HG03159 (cell line): ENCODE measurements at regions not wholly inside any gene's neighbourhood (a gene's known extent, or its start where the extent isn't known, plus 50 kb on each side); places are given as distances from the start of the nearest gene placed in this dataset.
"Not testable (repeated sequence)": the region's sequence is repeated elsewhere in the genome, so short reads cannot be mapped to it uniquely, and the experiment has no call there.

ENCODE experiments used
- ATAC-seq: cut with Tn5 transposase; IDR thresholded peaks from one replicate; pipeline ENCODE4 v1.9.1; 2021; ENCODE audit warnings: mild to moderate bottlenecking, moderate library complexity; ENCODE audit not compliant: unreplicated experiment

DNA sequence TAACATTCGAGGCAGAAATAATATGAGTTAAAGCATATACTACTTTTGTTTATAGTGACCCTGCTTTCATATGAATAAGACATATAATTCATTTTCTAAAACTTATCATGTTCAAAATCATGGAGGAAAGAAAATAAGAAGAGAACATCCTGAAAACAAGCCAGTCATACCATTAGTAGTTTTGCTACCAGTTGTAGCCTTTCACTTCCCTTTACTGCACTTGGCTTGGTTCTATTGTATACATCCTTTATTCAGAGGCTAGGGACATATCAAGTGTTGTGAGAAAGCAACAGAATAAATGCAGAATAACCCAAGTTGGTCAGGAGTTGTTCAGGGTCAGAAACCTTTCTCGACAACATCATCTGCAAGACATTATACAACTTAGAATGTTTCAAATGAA, 598.7 kb downstream of the SOX5 start:
- peak; percentile 98 for ATAC-seq

DNA sequence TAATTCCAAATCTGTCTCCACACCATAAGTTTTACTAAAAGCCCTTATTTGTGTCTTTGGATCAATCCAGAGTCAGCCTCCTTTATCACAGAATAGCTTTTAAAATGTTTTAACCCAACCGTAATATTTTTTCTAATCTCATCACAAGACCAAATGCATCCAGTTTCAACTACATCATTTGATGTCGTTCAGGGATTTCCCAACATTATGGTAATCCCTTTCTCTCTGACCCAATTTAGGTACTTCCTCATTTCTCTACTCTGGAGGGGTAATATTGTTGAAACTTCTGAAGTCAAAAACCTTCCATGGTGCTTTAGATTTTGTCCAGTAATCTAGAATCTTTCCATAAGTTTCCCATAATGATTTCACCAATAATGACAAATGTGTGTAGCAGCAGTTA, 596.8 kb downstream of the SOX5 start:
- no peak for ATAC-seq

DNA sequence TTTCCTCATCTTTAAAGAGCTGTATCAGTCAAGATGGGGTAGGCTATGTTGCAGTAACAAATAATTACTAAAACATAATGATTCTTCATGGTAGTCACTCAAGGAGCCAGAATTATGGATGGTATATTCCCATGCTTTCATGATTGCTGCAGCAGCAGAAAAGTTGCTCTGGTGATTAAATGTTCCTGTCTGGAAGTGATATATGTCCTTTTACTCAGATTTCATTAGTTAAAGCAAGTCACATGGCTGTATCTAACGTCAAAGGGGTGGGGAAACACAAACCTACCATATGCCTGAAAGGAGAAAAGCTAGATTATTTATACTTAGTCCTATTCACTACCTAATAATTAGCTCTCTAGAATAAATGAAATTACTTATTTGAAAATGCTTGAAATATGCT, 594.7 kb downstream of the SOX5 start:
- no peak for ATAC-seq

DNA sequence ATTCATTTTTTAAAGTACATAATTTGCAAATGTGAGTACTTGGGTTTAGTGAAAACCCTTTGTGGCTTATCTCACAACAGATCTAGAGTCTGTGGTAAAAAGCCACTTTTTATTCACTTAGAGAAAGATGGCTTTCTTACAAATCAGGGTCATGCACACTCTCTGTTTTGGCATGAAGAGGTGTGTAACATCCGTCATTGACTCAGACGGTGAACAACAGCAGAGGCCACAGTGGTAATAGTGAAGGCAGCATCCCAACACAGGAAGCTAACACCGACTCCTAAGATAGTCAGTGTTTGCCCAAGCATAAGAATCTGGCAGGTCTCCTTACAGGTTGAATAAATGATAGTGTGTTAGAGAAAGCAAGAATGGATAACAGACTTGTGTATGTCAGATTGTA, 593.0 kb downstream of the SOX5 start:
- ATAC-seq, result no peak

DNA sequence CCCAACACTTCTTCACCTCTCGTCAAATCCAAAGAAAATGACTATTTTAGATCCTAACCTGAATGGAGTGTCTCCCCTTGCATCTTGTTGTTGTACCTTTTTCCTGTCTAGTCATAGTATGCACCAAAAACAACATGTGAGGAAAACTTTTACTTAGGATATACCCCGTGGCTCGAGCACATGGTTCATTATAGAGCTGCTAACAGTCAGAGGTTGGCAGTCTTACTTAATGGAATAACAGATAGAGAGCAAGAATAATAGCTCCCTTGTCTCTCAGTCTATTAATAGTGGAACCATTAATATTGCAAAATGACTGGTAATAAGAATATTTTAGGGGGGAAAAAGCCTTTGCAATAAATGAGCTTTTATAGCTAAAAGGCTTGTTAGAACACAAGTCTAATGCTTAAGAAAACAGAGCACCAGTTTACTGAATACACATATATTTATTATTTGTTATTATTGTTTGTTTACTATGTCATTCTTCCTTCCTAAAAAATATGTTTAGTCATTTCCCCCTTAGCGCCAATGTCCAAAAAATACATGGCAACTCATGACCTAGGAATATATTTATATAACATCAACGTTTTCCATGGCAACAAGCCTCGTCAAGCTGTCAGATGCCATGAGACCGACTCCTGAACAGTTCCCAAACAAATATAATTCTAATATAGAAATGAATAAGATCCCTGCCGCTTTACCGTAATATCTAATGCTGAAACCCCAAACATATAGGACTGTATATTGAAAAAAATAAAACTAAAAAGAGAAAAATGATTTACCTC, 592.4 kb downstream of the SOX5 start:
- no peak for ATAC-seq

DNA sequence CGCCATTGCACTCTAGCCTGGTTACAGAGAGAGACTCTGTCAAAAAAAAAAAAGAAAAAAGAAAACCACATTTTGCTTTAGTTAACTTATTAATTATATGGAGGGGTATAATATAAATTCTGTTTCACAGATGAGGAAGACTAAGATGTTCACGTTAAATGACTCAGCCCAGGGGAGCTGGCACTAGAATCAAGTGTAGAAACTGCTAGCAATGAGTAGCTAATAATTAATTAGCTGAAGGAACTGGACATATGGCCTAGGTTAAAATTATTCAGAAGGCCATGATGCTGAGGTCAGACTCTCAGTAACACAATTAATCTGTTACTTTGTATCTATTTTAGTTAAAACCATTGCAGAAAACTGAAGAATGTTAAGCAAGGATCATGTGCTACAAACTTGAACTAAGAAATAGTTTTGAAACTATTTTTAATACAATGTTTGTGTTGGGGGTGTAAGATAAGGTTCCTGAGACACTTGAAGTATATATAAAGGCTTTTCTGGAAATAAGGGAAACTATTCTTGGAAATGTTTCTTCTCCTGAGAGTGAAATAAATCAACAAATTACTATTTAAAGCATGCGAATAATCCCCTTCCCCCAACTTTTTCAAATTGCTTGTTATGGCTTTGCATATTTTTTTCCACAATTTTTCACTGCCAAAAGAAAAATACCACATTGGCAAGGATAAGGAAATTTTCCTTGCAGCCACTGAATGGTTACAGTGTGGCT, 589.3 kb downstream of the SOX5 start:
- ATAC-seq, result no peak

DNA sequence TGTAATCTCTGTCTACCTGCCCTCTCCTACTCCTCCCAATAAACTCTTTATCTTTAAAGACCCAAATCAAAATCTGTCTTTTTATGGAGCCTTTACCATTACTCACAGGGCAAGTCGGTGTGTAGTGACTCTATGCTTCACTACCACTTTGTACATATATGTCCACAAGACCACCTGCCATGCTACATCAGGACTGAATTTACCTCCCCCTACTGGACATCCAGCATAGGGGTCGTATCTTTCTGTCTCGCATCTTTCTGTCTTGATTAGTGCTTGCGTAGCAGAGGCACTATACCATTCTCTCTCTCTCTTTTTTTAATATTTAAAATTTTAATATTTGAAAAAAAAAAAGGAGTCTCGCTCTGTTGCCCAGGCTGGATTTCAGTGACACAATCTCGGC, 587.5 kb downstream of the SOX5 start:
- no peak for ATAC-seq

DNA sequence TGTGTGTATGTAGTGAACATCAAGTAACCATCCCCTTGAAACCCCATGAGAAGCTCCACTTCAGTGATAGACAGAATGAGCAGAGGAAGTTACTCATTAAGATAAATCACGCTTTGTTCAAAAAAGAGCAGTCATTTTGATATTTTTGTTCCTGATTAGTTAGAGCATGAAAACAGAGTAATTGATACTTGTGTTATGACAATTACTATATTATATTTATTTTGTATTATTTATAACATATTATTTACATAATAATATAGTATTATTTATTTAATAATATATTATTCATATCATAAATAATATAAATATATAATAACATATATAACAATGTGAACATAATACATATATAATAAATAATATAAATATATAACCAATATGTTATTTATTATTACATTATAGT, 580.9 kb downstream of the SOX5 start:
- no peak for ATAC-seq

DNA sequence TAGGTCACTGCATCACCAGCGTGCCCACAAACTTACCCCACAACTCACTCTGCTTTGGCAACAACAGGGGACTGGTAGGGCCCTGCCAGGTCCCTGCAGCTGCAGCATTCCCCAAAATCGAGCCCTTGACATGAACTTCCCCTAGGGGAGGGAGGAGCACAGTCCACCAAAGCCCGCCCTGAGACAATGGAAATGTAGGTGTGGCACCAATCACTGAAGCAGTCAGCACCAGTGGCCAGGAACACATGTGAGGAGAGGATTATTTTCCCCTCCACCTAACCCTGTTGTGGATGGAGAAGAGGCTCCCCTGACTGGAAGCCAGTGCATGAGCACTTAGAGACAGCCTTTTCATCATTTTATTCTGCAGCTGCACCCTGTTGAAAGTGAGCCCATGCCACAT, 573.8 kb downstream of the SOX5 start:
- no peak for ATAC-seq

DNA sequence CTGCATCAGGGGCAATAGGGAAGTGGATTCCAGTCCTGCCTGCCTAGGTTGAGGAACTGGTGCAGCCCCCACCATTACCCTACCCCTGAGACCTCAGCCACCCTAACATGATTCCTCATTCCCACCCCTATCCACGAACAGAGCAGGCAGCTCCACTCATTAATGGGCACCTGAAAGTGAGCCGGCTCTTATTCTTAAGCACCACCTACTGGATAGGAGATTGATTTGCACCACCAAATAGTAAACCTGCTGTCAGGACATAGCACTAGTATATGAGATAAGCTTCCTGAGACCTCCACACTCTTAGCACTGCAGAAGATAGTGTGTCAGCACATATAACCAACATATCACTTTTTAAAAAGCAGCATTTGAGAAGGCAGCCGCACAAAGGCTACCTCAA, 573.2 kb downstream of the SOX5 start:
- no peak for ATAC-seq

DNA sequence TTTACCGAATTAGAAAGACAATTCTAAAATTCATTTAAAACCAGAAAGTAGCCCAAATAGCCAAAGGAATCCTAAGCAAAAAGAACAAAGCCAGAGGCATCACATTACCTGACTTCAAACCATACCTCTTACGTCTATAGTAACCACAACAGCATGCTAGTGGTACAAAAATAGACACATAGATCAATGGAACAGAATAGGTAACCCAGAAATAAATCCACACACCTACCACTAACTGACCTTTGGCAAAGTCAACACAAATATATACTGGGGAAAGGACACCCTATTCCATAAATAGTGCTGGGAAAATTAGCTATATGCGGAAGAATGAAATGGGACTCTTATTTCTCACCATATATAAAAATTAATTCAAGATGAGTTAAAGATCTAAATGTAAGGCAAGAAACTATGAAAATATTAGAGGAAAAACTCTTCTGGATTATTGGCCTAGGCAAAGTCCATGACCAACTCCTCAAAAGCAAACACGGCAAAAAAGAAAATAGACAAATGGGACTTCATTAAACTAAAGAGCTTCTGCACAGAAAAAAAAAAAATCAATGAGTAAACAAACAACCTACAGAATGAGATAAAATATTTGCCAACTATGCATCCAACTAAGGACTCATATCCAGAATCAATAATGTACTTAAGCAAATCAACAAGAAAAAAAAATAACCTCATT, 568.9 kb downstream of the SOX5 start:
- ATAC-seq, result no peak

DNA sequence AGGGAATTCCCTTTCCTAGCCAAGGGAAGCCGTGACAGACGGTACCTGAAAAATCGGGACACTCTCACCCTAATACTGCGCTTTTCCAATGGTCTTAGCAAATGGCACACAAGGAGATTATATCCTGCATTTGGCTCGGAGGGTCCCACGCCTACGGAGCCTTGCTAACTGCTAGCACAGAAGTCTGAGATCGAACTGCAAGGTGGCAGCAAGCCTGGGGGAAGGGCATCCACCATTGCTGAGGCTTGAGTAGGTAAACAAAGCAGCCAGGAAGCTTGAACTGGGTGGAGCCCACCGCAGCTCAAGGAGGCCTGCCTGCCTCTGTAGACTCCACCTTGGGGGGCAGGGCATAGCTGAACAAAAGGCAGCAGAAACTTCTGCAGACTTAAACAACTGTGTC, 560.6 kb downstream of the SOX5 start:
- ATAC-seq, result not testable (repeated sequence)

DNA sequence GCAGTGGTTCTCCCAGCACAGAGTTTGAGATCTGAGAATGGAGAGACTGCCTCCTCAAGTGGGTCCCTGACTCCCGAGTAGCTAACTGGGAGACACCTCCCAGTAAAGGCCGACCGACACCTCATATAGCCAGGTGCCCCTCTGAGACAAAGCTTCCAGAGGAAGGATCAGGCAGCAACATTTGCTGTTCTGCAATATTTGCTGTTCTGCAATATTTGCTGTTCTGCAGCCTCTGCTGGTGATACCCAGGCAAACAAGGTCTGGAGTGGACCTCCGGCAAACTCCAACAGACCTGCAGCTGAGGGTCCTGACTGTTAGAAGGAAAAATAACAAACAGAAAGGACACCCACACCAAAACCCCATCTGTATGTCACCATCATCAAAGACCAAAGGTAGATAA, 560.2 kb downstream of the SOX5 start:
- ATAC-seq, result not testable (repeated sequence)

DNA sequence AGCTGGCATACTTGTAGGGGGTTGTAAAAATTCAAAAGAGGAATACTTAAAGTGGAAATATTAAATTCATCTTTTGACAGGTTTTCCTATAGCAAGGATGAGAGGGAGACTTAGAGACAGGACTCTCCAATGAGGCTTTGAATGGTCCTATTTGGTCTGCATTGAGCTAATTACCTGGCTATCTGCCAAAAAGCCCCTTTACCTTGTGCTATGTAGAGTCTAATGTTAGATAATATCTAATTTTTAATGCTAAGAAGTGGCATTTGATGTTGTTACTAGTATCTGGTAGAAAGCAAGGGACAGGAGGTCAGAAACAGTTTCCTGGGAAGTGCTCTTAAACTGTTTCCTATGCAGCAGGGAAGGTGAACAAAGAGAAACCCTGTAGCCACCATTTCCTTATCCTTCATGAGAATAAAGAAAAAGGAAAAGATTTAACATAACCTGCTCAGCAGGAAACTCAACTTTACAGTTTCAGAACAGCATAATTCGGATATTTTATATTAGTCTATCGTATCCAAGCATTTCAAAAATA, 550.0 kb downstream of the SOX5 start:
- ATAC-seq, result no peak

DNA sequence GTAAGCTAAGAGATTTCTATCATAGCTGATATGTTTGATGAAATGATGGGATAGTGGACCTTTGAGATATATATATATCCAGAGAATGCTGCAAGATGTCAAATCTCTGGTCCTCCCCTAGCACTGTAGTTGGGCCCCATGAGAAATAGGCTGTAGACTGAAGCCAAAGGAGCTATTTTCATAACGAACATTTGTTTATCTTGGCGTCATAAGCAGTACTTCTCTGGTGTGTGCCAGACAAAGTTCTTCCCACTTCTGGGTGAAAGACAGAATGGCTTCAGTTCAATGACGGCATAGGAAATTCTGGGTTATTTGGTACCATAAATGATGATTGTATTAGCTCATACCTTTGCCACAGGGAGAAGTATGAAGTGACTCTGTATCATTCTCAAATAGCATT, 534.3 kb downstream of the SOX5 start:
- ATAC-seq, result no peak

DNA sequence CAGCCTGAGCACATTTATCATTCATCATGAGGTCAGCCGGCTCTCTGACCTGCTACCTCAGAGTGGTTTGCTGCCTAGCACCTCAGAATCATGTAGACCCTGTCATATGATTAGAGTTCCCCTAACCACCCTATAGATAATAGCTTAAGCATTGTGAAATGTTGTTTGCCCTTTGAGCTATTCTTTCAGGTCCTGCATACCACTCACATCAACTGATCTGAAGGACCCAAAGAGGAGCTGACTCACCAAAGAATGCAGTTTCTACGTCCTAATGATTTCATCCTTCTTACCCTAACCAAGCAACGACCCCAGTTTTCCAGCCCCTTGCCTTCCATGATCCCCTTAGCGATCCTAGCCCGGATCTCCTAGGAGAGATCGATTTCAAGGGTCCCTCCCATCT, 527.9 kb downstream of the SOX5 start:
- ATAC-seq, result no peak

DNA sequence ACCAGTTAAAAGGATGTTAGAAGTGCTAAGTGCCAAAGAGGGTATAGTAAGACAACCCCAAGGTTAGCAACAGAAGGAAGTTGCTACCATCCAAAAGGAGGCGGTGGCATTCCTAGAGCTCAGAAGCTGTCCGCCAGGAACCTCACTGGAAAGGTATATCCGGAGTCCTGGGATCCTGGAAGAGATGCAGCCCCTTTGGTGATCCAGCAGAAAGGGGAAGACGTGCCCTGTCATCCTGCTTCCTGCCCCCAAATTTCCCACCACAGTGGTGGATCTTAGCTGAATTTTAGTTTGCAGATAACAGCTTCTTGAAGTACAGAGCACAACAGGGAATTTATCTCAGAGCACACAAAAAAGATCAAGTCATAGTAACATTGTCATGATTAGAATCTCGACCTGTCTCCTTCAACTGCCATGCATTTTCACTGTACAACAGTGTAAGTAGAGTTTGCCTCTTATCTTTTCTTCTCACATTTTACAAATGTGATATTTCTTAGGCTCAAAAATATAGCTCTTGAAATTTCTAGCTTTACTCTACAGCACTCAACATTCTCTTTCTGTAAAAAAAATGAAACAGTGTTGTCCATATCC, 526.3 kb downstream of the SOX5 start:
- ATAC-seq, result no peak

DNA sequence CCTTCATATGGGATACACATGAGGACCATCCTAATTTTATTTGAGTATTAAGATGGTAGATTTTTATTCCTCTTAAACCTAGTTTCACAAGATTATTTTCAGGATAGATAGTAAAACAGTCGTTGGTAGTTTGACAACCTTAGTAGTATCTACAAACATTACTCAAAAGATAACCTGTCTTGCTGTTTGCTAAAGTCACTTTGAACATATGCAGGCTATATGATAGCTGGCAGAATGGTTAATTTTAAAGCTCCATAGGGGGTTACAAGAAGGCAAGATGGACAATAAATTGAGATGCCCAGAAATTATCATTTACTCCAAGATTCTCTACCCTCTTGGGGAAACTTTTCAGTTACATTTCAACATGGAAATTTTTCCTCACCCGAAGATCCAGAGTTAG, 525.7 kb downstream of the SOX5 start:
- no peak for ATAC-seq

DNA sequence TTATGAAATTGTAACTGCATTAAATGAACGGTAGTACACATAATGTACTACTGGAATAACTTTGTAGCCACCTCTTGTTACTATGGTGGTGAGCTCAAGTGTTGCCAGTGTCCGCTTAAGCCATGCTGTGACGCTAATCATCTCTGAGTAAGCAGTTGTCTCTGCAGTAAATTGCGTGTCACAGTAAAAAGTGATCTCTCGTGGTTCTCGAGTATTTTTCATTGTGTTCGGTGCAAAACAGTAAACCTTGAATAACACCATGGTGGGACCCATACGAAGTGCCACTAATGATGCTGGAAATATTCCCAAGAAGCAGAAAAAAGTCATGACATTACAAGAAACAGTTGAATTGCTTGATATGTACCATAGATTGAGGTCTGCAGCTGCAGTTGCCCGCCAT, 524.8 kb downstream of the SOX5 start:
- no peak for ATAC-seq

DNA sequence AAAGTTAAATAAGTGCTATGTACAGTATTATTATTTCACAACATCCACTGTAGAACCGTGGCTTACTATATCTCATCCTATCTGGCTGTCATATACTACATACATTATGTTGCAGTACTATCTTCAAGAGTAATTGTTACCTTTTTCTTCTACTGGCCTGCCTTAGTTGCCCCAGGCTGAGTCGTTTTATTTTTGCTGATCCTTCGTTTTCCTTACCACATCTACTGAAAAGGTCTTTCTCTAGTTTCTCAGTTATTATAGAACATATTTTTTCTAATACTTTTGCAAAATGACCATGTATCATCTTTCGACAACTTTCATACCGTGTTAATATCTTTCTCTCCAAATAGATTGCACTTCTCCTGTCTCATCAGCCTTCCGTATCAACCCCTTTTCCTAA, 523.1 kb downstream of the SOX5 start:
- no peak for ATAC-seq

DNA sequence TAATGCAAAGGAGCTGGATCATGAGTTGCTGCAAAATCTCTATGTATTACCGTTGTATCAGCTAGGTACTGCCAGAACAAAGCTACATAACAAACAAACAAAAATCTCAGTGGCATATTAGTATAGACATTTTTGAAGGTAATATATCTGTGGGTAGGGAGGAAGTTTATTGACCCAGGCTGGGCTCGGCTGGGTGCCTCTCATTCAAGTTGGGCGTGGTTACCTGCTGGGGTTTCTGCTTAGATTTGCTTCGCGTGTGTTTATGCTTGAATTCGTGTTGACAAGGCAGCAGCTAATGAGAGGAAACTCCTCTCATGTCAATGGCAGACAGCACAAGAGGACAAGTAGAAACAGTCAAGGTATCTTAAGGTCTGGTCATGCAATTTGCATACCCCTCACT, 520.7 kb downstream of the SOX5 start:
- ATAC-seq, result no peak
